ENCODE measurements at regions not wholly inside any gene's neighbourhood (a gene's known extent, or its start where the extent isn't known, plus 50 kb on each side); places are given as distances from the start of the nearest gene placed in this dataset.

DNA sequence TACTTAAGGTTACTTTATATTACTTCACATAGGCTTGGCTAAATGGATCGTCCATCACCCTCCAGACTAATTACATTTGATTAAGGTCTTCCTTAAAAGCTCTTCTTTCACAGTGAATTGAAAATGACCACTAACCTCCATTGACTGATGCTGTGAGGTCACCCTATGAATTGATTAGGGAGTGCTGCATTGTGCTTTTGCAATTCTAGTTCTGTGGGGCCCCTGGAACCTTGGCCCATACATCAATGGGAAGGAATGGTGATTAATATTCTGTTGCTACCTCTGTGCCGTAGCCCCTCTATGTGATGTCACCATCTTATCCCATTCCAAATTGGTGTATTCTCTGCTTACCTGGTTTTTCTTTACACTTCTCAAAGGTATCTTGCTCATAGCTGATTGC, 682.2 kb downstream of the SQOR start:
- TF ChIP-seq POLR2AphosphoS5 (IDR thresholded peaks at IDR 0.05; ENCODE audit: low read depth, low read length) = no peak
- TF ChIP-seq TAF1 (IDR thresholded peaks at IDR 0.05; ENCODE audit: borderline replicate concordance, low read depth, low read length) = no peak

Data from GM12892 (cell line).